Skeletal muscle tissue (tissue), 3 donors: ENCODE measurements at regions not wholly inside any gene's neighbourhood (a gene's known extent, or its start where the extent isn't known, plus 50 kb on each side); places are given as distances from the start of the nearest gene placed in this dataset.
A peak's percentile ranks its signal among the peaks of the same experiment; 100 is the strongest.
"Not testable (repeated sequence)": the region's sequence is repeated elsewhere in the genome, so short reads cannot be mapped to it uniquely, and the experiment has no call there.

Source experiments
- H3K27ac ChIP-seq: one replicate; pipeline ENCODE4 v1.7.0; 2013; ENCODE audit warnings: mild to moderate bottlenecking, low read depth, low read length, inconsistent platforms
- H3K27me3 ChIP-seq, 3 donors: one replicate each; pipeline ENCODE4 v1.7.0; 2013; ENCODE audit warnings: low read length in 3 of 3; ENCODE audit not compliant: control insufficient read depth in 3 of 3, insufficient read depth in 3 of 3
- H3K36me3 ChIP-seq, 3 donors: one replicate each; pipeline ENCODE4 v1.7.0; 2013; ENCODE audit warnings: low read length in 3 of 3; ENCODE audit not compliant: control insufficient read depth in 3 of 3, insufficient read depth in 3 of 3
- H3K4me1 ChIP-seq, 3 donors: one replicate each; pipeline ENCODE4 v1.7.0; 2013; ENCODE audit warnings: low read length in 3 of 3, mild to moderate bottlenecking in 3 of 3; ENCODE audit not compliant: control insufficient read depth in 3 of 3, insufficient read depth in 3 of 3
- H3K4me3 ChIP-seq, 3 donors: one replicate each; pipeline ENCODE4 v1.7.0; 2013; ENCODE audit warnings: low read length in 3 of 3
- H3K9ac ChIP-seq, 3 donors: one replicate each; pipeline ENCODE4 v1.7.0; 2013; ENCODE audit warnings: low read length in 3 of 3, mild to moderate bottlenecking in 3 of 3, moderate library complexity in 2 of 3, low read depth in 1 of 3
- H3K9me3 ChIP-seq, 3 donors: one replicate each; pipeline ENCODE4 v1.7.0; 2013; ENCODE audit warnings: low read length in 3 of 3; ENCODE audit not compliant: control insufficient read depth in 3 of 3
- donor health status: Osteomylitis.

- Histone ChIP-seq H3K9me3 (no peaks in the 10 kb centered on the region), H3K9ac (peak overlapping the region; percentile 58 to 73 (median 59)), H3K4me1 (peaks cover 4 to 24% (median 15%) of the 10 kb centered on the region in 3 donors), H3K4me3 (peak overlapping the region; percentile 58 to 67 (median 63)), H3K27me3 (no peaks in the 10 kb centered on the region), H3K36me3 (no peaks in the 10 kb centered on the region), H3K27ac (peak overlapping the region; percentile 78)
Observed at GRCh38 chr11:45741032-45741431, 63.9 kb upstream of the SLC35C1 start.

- H3K36me3 ChIP-seq, result no peaks in the 10 kb centered on the region
- peak overlapping the region in 1 of 3 donors; percentile 33 for H3K9ac ChIP-seq
- no peaks in the 10 kb centered on the region for H3K9me3 ChIP-seq
- peaks cover 4 to 30% (median 18%) of the 10 kb centered on the region in 3 donors for H3K4me1 ChIP-seq
- H3K4me3 ChIP-seq, result peak overlapping the region; percentile 52 to 67 (median 58)
- H3K27ac ChIP-seq, result peak overlapping the region; percentile 78
- no peaks in the 10 kb centered on the region for H3K27me3 ChIP-seq
Observed at GRCh38 chr11:45739866-45740265, 65.1 kb upstream of the SLC35C1 start.

GRCh38 chr11:45739071-45739470 is 65.9 kb upstream of the SLC35C1 start:
- Histone ChIP-seq H3K4me3 (peak overlapping the region in 1 of 3 donors; percentile 58), H3K27ac (peak overlapping the region; percentile 14)
- H3K27me3 ChIP-seq, result not testable (repeated sequence)

GRCh38 chr11:45738194-45738593 is 66.8 kb upstream of the SLC35C1 start:
- H3K4me1 ChIP-seq, result peaks cover 16 to 44% (median 26%) of the 10 kb centered on the region in 3 donors
- not testable (repeated sequence) for H3K27ac ChIP-seq, H3K27me3 ChIP-seq, H3K9me3 ChIP-seq, H3K36me3 ChIP-seq, H3K4me3 ChIP-seq, H3K9ac ChIP-seq

More at GRCh38 chr11:45739071-45739470, 65.9 kb upstream of the SLC35C1 start:
- not testable (repeated sequence) for H3K36me3 ChIP-seq, H3K9me3 ChIP-seq
- Histone ChIP-seq H3K9ac (peak overlapping the region in 1 of 3 donors; percentile 33), H3K4me1 (peaks cover 8 to 36% (median 19%) of the 10 kb centered on the region in 3 donors)

- Histone ChIP-seq H3K4me3 (no peak overlapping the region), H3K9me3 (no peaks in the 10 kb centered on the region), H3K27me3 (no peaks in the 10 kb centered on the region), H3K9ac (no peak overlapping the region), H3K4me1 (peaks cover 17 to 40% (median 30%) of the 10 kb centered on the region in 3 donors), H3K36me3 (no peaks in the 10 kb centered on the region), H3K27ac (peak overlapping the region; percentile 76)
Observed at GRCh38 chr11:45737056-45737455, 67.9 kb upstream of the SLC35C1 start.

- Histone ChIP-seq H3K27ac (peak overlapping the region; percentile 76), H3K36me3 (no peaks in the 10 kb centered on the region), H3K27me3 (no peaks in the 10 kb centered on the region), H3K4me3 (no peak overlapping the region), H3K9ac (no peak overlapping the region), H3K4me1 (peaks cover 13 to 35% (median 29%) of the 10 kb centered on the region in 3 donors), H3K9me3 (no peaks in the 10 kb centered on the region)
Observed at GRCh38 chr11:45736424-45736823, 68.5 kb upstream of the SLC35C1 start.

- H3K27me3 ChIP-seq, result no peaks in the 10 kb centered on the region
- no peak overlapping the region for H3K27ac ChIP-seq
- H3K4me3 ChIP-seq, result no peak overlapping the region
- peaks cover 12 to 29% (median 28%) of the 10 kb centered on the region in 3 donors for H3K4me1 ChIP-seq
- no peaks in the 10 kb centered on the region for H3K9me3 ChIP-seq
- no peak overlapping the region for H3K9ac ChIP-seq
- H3K36me3 ChIP-seq, result no peaks in the 10 kb centered on the region
Observed at GRCh38 chr11:45733176-45733575, 67.8 kb upstream of the CHST1 start.

GRCh38 chr11:45732343-45732742 is 66.9 kb upstream of the CHST1 start:
- Histone ChIP-seq H3K27ac (no peak overlapping the region), H3K4me3 (no peak overlapping the region), H3K27me3 (no peaks in the 10 kb centered on the region), H3K9ac (no peak overlapping the region), H3K36me3 (no peaks in the 10 kb centered on the region), H3K9me3 (no peaks in the 10 kb centered on the region), H3K4me1 (peaks cover 12 to 29% (median 28%) of the 10 kb centered on the region in 3 donors)

- H3K4me1 ChIP-seq, result peaks cover 12 to 21% (median 21%) of the 10 kb centered on the region in 3 donors
- H3K27ac ChIP-seq, result not testable (repeated sequence)
Observed at GRCh38 chr11:45731171-45731570, 65.7 kb upstream of the CHST1 start.

GRCh38 chr11:45730014-45730413 is 64.6 kb upstream of the CHST1 start:
- Histone ChIP-seq H3K27me3 (no peaks in the 10 kb centered on the region), H3K27ac (no peak overlapping the region), H3K4me1 (peaks cover 12 to 19% (median 14%) of the 10 kb centered on the region in 3 donors), H3K36me3 (no peaks in the 10 kb centered on the region), H3K9me3 (no peaks in the 10 kb centered on the region), H3K4me3 (no peak overlapping the region), H3K9ac (no peak overlapping the region)

More at GRCh38 chr11:45731171-45731570, 65.7 kb upstream of the CHST1 start:
- not testable (repeated sequence) for H3K36me3 ChIP-seq, H3K9me3 ChIP-seq, H3K27me3 ChIP-seq, H3K9ac ChIP-seq, H3K4me3 ChIP-seq
